BJ (cell line): ENCODE measurements at regions not wholly inside any gene's neighbourhood (a gene's known extent, or its start where the extent isn't known, plus 50 kb on each side); places are given as distances from the start of the nearest gene placed in this dataset.

Source experiments
- CTCF ChIA-PET: fragments of 350-600 bp; formaldehyde crosslinking; extraction: SDS; loops from one replicate; lab custom pipeline; 2021; ENCODE audit warnings: antibody characterized with exemption, inconsistent platforms; lab: Yijun Ruan, JAX
- POLR2A ChIA-PET: fragments of 300-600 bp; sonication (Branson Sonifier 250); formaldehyde crosslinking; extraction: SDS; loops from one replicate; lab custom pipeline; 2021; ENCODE audit warnings: antibody characterized with exemption; lab: Charles Lee
- DNase-seq: peaks from one replicate; pipeline ENCODE4 v3.0.0-alpha.2; 2011; ENCODE audit warnings: low read depth
- H3K27me3 ChIP-seq: 2 replicates; pipeline ENCODE4 v1.6.0; 2011; ENCODE audit warnings: low read length; ENCODE audit not compliant: control insufficient read depth, insufficient read depth
- H3K36me3 ChIP-seq: 2 replicates; pipeline ENCODE4 v1.5.1; 2011; ENCODE audit warnings: low read length; ENCODE audit not compliant: control insufficient read depth, insufficient read depth
- H3K4me3 ChIP-seq: 2 replicates; pipeline ENCODE4 v1.5.1; 2011; ENCODE audit warnings: low read depth, mild to moderate bottlenecking, control low read depth, low read length
- TF ChIP-seq, protein P1 (sequence below): IDR thresholded peaks from 2 replicates; pipeline ENCODE4 v1.5.1; 2011; ENCODE audit warnings: low read depth, mild to moderate bottlenecking, control low read depth, inconsistent platforms, low read length, moderate library complexity; ENCODE audit not compliant: insufficient read depth

DNA sequence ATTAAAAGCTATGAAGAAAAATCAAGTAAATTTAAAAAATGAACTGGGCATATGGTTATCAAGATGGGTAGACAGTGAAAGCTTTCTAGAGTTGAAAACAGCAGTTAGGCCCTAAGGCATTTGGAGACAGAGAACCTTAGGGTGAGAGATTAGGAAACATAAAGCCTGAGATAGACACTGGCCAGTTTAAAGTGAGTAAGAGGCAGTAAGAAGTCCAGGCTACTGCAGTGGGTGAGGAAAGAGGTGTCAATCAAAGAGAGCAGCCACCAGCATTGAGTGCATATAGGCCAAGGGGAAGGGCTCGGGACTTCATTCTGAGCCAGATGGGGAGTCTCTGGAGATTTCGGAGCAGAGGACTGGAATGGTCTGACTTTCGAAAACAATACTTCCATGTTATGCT lies 1360.5 kb upstream of the ADGRL4 start:
- H3K36me3 ChIP-seq: no peaks in the 10 kb centered on the region
- DNase-seq: no peak
- CTCF ChIA-PET: no interaction called here
- TF ChIP-seq, protein P1, sequence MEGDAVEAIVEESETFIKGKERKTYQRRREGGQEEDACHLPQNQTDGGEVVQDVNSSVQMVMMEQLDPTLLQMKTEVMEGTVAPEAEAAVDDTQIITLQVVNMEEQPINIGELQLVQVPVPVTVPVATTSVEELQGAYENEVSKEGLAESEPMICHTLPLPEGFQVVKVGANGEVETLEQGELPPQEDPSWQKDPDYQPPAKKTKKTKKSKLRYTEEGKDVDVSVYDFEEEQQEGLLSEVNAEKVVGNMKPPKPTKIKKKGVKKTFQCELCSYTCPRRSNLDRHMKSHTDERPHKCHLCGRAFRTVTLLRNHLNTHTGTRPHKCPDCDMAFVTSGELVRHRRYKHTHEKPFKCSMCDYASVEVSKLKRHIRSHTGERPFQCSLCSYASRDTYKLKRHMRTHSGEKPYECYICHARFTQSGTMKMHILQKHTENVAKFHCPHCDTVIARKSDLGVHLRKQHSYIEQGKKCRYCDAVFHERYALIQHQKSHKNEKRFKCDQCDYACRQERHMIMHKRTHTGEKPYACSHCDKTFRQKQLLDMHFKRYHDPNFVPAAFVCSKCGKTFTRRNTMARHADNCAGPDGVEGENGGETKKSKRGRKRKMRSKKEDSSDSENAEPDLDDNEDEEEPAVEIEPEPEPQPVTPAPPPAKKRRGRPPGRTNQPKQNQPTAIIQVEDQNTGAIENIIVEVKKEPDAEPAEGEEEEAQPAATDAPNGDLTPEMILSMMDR: no peak
- H3K4me3 ChIP-seq: no peak overlapping the region
- no peaks in the 10 kb centered on the region for H3K27me3 ChIP-seq
- POLR2A ChIA-PET: no interaction called here

DNA sequence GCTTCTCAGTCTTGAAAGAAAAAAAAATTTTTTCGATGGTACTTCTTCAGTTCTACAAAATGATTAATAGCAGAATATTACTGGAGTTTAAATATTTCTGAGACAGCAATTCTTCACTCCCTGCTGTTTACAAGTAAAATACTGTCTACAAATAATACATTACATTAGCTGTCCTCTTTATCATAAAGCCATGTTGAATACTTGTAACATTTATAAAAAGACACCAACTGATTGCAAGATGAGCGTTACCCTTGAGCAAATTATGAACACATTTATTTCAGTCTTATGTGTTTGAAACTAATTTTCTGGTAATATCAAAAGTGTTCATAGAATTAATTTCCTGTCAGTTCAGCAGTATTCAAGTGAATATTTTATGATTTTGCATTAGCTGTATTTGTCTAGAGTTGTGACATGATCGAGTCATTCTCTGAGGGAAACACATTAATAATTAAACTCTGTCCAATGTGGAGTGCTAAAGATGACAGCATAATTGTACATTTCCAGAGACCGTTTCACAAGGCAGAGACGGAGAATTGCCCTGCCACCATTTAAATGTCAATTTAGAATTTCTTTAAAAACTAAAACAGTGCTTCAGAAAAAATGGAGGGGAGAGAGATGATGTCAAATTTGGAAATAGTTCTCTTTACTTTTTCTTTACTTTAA lies 1359.0 kb upstream of the ADGRL4 start:
- Histone ChIP-seq H3K4me3 (no peak overlapping the region), H3K36me3 (no peaks in the 10 kb centered on the region), H3K27me3 (no peaks in the 10 kb centered on the region)
- CTCF ChIA-PET: interaction anchor here (0.7 kb wide), 1 partner anchor 11 kb away, joined by 3 read pairs; no protein-coding TSS in a partner anchor
- no peak for DNase-seq
- POLR2A ChIA-PET: no interaction called here
- TF ChIP-seq, protein P1: no peak

DNA sequence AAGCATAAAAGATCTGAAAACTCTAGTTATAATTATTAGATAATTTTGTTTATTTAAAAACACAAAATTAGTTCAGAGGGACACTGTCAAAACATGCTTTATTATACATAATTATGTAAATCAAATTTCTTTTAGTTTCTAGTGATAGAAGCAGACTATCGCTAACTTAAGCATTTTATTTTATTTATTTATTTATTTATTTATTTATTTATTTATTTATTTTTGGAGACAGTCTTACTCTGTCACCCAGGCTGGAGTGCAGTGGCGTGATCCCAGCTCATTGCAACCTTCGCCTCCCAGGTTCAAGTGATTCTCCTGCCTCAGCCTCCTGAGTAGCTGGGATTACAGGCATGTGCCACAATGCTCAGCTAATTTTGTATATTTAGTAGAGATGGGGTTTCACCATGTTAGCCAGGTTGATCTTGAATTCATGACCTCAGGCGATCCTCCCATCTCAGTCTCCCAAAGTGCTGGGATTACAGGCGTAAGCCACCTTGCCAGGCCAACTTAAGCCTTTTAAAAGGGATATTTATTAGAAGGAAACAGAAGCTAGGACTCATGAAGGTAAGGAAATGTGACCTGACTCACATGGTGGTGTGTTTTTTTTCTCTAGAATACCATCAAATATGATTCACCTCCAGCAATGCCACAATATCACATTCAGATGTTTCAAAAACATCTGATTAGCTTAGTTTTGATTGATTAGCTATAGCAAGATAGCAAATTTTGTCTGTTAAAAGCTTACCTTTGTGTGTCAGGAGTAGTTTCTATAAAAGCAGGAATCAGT lies 1357.4 kb upstream of the ADGRL4 start:
- no peak for DNase-seq
- no peak overlapping the region for H3K4me3 ChIP-seq
- H3K27me3 ChIP-seq: no peaks in the 10 kb centered on the region
- TF ChIP-seq, protein P1: no peak
- POLR2A ChIA-PET: no interaction called here
- CTCF ChIA-PET: no interaction called here
- H3K36me3 ChIP-seq: no peaks in the 10 kb centered on the region

DNA sequence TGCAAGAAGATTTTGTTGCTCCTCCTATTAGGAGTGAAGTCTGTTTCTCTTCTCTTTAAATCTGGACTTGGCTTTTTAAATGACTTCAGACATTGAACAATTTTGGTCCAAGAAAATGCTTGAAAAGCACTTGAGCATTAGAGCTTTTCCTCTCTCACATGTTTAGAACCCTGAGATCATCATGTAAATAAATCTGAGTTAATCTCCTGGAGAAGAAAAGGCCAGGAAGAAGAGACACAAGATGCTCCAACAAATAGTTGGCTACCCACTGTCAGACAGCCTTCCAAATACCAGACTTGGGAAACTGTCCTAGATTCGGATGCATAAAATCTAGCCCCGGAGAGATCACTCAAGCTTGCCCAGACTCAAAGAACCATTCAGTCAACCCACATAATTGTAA lies 1353.1 kb upstream of the ADGRL4 start:
- CTCF ChIA-PET: no interaction called here
- TF ChIP-seq, protein P1: no peak

DNA sequence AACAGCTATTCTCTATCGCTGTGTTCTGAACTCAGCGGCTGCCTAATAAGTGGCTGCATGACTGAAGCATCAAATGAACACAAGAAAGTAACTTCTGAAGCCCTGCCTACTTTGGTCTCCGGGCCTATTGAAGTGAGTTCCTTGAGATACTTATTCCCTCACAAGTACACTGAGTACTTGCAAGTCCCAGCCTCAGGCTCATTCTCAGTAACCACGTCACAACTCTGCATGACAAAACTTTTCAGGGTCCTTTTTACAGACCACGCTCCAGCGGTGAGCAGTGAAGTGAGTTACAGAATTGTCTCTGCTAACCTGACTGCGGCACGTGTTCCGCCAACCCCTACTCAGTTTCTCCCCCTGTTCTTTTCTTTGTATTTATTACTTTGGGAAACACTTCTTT lies 1342.7 kb upstream of the ADGRL4 start:
- TF ChIP-seq, protein P1: no peak
- ChIA-PET CTCF (no interaction called here), POLR2A (no interaction called here)
- no peak for DNase-seq
- Histone ChIP-seq H3K4me3 (no peak overlapping the region), H3K36me3 (no peaks in the 10 kb centered on the region), H3K27me3 (no peaks in the 10 kb centered on the region)

More for the DNA sequence above, 1353.1 kb upstream of the ADGRL4 start:
- no peak for DNase-seq
- Histone ChIP-seq H3K27me3 (no peaks in the 10 kb centered on the region), H3K36me3 (no peaks in the 10 kb centered on the region), H3K4me3 (no peak overlapping the region)
- POLR2A ChIA-PET: no interaction called here
